HG03025 (cell line): ENCODE measurements at regions not wholly inside any gene's neighbourhood (a gene's known extent, or its start where the extent isn't known, plus 50 kb on each side); places are given as distances from the start of the nearest gene placed in this dataset.

Source experiments
- ATAC-seq: cut with Tn5 transposase; IDR thresholded peaks from one replicate; pipeline ENCODE4 v1.9.1; 2021; ENCODE audit warnings: mild to moderate bottlenecking, moderate library complexity; ENCODE audit not compliant: unreplicated experiment, low FRiP score

DNA sequence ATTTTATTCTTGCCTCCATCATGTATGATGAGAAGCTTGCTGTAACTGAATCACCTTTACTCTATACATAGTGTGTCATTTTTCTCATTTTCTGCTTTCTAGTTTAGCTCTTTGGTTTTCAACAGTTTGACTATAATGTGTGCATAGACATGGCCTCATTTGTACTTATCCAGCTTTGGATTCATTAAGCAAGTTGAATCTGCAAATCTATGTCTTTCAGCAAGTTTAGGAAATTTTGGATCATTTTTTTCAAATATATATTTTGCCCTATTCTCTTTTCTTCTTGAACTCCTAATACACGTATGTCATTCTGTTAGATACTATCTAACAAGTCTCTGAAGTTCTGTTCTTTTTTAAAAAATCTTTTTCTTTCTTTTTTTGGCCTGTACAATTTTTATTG, 57.8 kb downstream of the PRLHR start:
- ATAC-seq = no peak

DNA sequence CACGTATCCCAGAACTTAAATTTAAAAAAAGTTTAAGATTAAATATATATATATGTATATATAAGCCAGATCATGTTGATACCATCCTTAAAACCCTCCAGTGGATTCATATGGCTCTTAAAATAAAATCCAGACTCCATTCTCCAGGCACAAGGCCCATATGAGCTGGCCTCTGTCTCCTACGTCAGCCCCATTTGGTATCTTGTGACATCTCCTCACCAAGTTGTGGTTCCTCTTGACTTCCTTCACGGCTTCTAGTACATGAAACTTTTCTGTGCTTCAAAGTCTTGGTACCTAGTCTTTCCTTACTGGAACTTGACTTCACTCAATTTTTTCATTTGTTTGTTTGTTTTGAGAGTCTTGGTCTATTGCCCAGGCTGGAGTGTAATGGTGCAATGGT, 61.3 kb downstream of the PRLHR start:
- ATAC-seq = no peak

DNA sequence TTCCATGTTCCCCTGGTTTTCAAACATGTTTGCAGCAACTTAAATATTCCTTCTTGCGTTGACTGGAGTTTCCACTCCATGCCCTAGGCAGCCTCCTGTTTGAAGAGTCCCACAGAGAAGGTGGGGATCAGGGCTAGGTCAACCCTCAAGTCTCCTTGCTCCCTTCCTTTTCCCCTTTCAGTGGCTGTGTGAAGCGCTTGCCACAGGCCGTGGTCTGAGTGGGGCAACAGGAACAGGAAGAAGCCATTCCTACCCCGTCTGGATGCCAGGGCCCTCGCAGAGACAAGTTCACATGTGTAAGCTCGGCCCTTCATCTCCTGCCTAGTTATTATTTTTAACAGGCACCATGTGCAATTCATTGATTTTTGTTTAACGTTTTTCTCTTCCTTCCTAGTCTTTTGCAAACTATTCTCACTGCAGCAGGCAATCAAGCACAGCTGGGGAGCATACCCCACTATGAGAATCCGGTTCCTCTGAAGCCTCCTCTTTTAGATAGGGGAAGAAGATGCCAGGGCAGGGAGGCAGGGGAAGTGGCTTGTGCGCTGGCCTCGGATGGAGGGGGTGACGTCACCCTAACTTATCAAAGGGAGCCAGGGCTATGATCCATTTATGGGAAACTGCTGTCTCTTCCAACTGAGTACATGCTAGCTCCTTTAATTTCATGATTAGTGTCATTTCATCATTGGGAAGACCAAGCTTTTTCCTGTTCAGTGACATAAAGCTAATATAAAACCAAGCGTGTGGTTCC, 64.2 kb downstream of the PRLHR start:
- no peak for ATAC-seq

DNA sequence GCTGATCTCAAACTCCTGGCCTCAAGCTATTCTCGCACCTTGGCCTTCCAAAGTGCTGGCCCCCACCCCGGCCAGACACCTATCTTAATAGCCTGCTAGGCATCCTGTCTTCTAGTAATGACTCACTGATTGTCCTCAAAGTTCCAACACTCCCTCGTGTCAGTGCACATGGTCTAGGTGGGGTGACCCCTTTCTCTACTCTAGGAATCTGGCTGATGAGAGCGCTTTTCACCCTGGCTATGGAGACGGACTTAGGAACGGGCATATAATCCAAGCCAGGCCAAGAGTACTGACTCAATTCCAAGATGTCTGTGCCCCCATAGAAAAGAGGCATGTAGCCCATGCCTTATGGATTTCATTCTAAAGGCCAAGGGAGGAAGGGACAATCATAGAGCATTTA, 67.0 kb downstream of the PRLHR start:
- no peak for ATAC-seq

DNA sequence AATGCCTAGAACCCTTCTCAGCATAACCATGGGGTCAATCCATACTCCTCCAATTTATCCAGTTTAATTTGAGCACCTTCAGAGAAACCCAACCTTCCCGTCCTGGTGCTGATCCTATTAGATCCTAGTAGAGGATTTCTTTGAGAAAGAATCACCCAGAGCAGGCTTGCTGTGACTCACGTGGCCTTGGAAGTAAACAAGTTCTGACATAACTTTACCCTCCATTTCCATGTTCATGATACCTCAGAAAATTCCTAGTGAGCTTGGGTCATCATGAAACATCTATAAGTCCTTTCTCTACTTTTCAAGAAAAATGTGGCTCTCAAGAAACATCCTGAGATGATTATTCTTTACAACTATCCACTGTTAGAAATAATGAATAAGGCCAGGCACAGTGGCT, 71.7 kb downstream of the PRLHR start:
- no peak for ATAC-seq

DNA sequence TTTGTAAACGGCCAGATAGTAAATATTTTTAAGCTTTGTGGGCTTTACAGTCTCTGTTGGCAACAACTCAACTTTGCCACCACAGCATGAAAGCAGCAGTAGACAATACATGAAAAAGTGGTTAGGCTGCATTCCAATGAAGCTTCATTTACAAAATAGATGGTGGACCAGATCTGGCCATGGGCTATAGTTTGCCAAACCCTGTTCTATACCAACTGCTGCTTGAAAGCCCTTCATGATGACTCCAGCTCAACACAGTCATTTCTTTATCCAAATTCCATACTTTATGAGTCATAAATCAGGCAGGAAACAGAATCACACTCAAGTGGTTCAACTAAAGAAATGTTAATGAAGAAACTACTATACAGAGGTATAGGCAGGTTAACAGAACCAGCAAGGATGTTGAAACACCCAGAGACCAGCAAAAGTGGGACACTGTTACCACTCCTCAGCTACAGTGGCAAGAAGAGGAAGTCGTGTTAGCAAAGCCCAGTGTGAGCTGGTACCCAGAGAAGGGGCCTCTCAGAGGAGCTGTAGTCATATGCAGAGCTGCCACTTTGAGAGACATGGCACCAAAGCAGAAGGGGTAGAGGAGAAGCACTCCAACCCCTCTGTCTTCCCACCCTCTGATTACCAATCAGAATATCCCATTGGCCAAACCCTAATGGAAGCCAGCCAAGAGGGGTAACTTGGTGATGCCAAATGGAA, 72.5 kb downstream of the PRLHR start:
- ATAC-seq = no peak

DNA sequence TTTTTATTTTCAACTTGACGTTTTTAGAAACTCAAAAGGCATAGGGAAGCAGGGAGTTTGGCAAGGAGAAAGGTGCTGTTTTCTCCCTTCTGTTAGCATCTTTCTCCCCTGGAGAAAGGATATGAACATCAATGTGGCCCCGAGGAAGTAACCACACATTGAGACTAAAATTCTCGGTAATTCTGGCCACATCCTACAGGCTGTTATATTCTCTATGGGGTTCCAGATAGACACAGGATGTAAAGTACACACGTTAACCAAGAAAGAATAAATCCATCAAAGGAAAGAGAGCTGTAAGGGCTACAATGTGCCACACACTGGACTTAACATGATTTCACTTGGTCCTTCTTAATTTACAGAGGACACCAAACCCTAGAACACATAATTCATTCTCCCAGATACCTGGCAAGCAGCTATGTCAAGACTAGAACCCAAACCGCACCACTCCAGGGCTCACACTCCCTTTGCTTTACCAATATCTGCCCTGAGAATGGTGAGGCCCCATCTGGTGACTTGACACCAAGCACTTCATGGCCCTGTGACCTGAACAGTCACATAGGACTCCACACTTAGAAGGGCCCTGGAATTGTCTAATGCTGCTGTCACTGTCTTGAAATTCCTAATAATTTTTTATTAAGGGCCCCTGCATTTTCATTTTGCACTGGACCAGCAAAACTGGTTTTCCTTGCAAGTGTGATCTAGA, 73.9 kb downstream of the PRLHR start:
- no peak for ATAC-seq

DNA sequence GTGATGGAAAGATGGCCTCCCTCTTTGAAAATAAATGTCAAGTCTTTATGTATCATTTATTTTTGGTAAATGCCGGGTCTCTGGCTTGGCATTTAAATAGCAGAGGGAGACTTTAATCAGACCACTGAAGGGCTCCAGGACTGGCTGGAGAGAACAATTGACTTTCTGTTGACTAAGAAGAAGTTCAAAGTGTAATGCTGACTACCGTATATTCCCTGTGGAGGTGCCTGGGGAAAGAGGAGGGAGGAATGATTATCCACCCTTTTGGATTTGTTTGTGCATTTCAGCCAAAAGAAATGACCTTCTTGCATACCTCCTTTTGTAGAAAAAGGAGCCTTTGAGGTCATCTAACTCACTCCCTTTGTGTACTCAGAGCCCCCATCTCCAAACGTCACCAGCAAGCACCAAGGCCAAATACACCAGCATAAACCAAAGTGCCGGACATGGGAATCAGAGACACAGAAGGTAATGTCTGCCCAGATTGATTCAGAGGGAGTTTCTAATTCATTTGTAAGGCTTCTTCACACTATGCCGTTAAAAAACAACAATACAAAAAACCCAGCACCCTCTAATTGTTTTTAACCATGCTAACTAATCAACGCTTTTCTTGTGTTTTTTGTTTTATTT, 75.2 kb downstream of the PRLHR start:
- ATAC-seq = no peak

DNA sequence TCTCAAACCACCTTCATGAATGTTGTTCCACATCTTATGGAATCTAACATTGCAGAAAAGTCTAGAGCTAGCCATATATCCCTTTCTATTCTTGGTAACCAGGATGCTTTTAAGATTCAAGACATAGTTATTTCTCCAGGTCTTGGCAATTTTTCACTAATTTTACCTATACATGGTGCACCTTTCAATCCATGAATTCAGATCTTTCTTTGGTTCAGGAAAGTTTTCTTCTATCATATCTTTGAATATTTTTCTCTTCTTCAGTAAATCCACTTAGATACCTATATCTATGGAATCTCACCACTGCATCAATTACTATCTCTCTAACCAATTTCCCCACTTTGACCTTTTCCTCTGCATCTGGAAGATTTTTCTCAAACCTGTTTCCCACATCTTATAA, 77.4 kb downstream of the PRLHR start:
- ATAC-seq = no peak

DNA sequence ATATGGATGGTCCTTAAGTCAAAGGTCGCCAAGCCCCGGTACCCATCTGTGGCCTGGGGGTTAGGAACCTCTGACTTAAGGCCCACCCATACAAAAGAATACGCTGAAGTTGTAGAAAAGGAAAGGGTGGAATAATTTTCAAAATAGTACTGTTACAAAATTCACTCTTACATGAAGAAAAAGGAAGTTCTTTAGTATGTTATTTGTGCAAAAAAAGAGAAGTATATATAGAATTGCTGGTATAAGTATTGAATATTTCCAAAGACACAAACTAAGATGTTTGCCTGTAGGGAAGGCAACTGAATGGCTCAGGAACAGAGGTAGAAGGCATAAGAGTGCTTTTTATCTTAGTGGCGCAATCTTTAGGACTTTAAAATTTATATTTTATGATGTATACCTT, 78.7 kb downstream of the PRLHR start:
- no peak for ATAC-seq

DNA sequence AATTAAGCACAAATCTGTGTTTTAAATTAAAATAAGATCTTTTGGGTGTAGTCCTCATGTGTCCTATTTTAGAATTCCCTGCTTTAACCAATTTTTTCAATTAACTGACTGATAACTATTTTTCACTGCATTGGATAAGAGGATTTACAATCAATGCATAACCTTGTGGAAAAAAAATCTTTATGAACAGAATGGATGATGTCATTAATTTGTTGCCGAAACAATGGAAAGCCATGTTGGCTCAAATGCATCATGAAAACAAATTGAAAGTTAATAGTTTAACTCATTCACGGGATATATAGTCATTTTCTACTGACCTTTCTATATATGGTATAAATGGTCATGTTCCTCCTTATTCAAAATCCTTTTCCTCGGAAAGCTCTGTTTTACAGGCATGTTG, 82.3 kb downstream of the PRLHR start:
- no peak for ATAC-seq

DNA sequence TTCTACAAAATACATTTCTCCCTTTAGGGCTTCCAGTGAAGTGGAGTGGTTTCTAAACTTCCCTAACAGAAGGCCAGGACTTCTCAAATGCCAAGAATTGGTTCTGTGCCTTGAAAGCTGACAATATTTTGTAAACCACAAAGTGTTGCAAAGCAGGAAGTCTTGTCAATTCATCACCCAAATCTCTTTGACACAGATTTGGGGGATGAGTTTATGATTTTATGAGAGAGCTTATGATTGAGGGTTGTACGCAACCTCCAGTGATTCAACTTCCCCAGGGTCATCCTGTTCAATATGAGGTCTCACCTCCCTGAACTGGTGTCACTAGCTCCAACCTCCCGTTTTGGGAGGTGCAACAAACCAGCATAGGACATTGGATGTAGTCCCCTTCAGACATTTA, 83.7 kb downstream of the PRLHR start:
- ATAC-seq = no peak

DNA sequence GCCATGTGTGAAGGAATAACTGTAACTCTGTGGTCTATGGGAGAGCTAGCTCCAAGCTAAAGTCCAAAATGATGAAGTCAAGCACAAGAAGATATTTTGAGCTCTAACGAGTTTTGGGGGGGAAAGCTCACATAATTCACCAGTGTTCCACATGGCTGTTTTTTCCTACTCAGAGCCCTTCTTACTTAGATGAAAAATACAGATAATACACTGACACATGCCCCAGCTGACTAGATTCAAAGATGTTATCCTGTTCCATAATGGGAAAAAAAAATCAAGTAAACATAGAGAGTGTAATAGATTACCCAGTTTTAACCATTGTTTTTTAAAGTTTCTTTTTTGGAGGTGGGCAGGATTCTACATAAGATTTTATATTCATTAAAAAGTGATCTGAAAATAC, 86.6 kb downstream of the PRLHR start:
- ATAC-seq = no peak

DNA sequence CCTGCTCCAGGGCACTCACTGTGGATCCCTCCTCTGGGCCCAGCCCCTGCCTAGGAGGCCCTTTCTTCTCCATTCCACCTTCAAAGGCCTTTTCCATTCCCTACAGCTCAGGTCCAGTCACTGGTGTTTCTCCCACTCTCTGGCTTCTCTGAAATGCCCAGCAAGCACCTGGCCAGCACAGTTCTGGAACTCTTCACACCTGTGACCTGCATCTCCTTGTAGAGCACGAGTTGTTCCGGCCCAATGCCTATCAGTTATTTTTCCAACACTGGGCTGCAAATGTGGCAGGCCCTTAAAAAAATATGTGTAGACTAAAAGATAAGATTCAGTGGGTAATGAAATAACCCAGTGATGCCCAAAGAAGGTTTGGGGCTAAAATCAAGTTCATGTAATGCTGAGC, 87.1 kb downstream of the PRLHR start:
- ATAC-seq = no peak

DNA sequence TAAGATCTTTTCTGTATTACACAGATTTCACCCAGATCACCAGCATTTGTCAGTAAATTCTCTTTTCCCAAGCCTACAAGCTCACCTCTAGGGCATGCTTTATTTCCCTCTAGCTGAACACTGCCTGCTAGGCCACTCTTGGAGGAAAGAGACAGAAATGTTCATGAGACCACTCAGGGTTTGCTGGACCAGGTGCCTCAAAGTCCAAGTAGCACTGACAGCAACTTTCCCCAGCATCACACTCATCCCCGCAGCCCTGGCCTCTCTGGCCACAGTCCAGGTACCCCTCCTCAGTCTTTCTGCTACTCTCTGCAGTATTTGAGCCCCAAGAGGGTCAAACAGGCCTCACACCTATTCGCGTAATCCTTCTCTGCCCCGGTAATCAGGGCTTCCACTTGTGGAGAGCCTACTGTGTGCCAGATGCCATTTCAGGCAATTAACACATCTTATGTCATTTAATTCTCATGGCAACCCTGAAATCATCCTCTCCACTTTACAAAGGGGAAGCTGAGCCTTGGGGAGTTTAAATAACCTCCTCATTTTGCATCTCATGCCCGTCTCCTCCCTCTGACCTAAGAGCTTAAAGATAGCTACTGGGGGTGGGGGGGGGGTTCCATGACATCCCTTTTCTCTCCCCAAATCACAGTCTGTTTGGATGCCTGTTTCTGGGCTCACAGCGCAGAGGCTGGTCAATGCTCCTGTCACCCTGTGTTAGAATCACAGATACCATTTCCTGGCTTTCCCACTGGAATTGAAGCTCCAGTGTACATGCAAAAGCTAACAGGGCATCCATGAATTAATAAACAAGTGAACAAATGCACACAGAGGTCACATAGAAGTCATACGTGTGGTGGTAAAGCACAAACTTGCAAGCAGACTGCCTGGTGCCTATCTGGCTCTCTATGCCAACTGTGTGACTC, 88.5 kb downstream of the PRLHR start:
- ATAC-seq = no peak

DNA sequence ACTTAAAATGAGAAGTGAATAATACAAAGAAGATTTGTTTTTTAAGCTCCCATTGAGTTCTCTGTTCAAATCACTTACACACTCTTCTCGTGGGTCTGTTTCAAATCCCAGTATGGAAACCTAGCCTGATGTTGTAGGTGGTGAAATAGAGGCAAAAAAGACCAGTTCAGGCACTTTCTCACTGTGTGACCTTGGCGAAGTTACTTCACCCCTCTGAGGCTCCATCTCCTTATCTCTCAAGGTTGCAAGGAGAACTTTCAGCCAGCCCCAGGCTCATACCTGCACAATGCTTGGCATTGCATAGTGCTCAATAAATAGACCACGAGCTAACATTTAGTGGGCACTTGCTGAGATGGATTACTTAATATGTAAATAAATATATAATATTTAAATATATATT, 90.1 kb downstream of the PRLHR start:
- no peak for ATAC-seq

DNA sequence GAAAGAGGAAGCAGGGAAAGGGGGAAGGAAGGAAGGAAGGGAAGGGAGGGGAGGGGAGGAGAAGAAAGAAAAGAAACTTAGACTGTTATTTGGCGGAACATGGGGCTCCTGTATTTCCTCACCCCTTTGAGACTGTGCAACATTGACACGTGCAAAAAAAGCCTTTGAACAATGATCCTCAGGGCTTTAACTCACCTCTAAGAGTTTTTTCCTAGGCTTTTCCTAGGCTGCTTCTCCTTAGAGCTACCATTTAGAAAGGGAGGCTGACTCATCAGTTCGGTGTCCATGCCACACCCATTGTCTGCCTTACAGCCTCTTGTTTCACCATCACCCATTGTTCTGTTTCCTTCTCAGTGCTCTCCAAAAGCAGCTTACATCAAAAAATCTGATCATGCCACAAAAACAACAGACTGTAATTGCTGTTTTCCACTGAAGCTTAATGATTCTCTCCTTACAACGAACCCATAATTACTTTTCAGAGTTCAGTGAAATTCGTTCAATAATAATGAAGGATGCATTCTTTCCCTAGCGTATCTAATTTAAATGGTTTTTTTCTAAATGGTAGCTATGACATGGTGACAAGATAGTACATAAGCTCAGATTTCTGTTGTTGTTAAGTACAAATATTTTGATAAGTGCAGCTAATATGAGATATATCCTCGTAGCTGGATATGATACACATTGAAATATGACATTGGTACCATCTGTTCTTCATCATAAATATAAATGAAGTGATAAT, 90.8 kb downstream of the PRLHR start:
- no peak for ATAC-seq

DNA sequence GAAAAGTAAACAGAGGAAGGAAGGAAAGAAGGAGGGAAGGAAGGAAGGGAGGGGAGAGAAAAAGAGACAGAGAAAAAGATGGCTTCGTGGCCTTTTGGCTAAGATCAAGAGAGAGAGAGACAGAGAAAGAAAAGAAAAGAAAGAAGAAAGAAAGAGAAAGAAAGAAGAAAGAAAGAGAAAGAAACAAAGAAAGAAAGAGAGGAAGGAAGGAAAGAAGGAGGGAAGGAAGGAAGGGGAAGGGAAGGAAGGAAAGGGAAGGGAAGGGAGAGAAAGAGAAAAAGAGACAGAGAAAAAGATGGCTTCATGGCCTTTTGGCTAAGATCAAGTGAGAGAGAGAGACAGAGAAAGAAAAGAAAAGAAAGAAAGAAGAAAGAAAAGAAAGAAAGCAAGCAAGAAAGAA, 91.4 kb downstream of the PRLHR start:
- no peak for ATAC-seq

DNA sequence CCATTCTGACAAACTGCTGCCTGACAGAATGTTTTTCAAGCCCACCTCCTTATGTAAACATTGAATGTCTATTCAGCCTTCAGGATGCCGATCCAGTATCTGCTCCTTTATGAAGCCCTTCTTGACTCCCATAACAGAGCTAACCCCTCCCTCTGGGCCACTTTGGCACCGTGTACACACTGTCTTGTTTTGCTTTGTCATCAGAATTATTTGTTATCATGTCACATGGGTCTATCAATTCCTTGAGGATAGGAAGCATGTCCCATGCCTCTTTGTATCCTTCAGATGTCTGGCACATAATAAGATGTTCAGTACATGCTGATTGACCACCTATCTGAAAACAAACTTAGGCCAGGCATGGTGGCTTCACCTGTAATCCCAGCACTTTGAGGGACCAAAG, 92.3 kb downstream of the PRLHR start:
- ATAC-seq = no peak
